Ecto neural progenitor cell (in vitro differentiated cells): ENCODE measurements at regions not wholly inside any gene's neighbourhood (a gene's known extent, or its start where the extent isn't known, plus 50 kb on each side); places are given as distances from the start of the nearest gene placed in this dataset.
"Not testable (repeated sequence)": the region's sequence is repeated elsewhere in the genome, so short reads cannot be mapped to it uniquely, and the experiment has no call there.

Experiments used
- DNase-seq: peaks from one replicate; pipeline ENCODE4 v3.0.0-alpha.2; 2018; ENCODE audit warnings: low spot score

DNA sequence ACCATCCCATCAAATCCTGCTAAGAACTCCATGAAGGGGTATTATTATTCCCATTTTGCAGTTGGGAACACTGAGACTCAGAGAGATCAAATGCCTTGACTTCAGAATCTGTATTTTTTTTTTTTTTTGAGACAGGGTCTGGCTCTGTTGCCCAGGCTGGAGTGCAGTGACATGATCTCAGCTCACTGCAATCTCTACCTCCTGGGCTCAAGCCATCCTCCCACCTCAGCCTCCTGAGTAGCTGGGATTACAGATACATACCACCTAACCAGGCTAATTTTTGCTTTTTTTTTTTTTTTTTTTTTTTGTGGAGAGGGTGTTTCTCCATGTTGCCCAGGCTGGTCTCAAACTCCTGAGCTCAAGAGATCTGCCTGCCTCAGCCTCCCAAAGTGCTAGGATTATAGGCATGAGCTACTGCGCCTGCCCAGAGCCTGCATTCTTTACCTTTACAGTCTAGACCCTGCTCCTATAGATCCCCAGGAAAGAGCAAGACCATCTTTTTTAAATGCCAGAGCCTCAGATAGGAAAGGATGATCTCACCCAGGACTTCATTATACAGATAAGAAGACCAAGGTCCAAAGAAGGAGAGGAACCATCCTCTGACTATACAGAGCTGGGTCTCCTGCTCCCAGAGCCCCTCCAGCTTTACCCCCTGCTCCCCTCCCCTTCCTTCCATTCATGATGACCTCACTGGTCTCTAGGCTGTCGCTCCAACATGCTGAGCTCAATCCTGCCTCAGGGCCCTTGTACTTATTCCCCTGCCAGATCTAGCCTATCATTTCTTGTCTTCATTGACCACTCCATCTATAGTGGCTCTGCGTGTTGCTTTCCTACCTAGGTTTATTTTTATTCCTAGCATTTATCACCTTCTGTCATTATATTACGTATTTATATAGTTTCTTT lies 138.6 kb downstream of the CEBPB start:
- no peak for DNase-seq

DNA sequence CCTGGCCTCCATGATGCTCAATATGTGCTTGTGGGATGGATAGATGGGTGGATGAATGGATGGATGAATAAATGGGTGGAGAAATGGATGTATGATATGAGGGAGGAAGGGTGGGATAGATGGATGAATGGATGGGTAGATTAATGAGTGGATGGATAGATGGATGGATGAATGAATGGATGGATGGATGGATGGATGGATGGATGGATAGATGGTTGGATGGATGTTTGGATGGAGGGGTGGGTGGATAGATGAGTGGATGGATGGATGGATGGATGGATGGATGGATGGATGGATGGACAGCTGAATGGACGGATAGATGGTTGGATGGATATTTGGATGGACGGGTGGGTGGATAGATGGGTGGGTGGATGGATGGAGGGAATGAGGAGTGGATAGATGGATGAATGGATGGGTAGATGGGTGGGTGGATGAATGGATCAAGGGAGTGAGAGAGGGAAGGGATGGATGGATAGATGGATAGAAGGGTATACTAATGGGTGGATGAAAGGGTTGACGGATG lies 139.4 kb downstream of the CEBPB start:
- no peak for DNase-seq

DNA sequence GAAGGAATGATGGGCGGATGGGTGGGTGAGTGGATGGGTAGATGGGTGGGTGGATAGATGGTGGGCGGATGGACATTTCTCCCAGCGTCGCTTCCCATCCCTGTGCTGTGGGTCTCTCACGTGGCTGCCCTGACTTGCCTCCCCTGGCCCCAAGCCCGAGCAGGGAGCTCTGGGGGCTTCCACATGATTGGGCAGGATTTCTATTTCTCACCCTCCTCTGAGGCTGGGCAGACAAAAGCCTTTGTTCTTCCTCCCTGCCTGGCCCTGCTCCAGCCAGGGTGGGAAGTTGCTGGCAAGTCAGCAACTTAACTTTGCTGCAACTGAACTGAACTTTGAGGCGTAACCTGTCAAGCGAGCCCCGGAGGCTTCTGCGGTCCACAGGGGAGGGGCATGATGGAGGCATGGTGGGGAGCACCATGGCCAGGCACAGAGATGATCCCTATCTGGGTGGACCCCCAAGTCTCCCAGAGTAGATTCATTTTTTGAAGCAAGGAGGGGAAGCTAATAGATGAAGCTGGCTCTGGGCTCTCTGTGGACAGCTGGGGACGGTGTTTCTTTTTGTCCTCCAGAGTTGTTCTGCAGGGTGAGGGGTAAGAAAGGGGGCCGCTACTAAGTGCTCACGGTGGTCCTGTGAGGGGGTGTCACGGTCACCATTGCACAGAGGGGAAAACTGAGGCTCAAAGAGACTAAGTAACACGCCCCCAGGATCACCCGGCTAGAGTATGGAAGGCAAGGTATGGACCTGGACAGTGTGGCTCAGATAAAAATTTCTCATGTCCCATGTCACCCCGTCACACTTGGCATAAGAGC lies 140.1 kb downstream of the CEBPB start:
- no peak for DNase-seq

DNA sequence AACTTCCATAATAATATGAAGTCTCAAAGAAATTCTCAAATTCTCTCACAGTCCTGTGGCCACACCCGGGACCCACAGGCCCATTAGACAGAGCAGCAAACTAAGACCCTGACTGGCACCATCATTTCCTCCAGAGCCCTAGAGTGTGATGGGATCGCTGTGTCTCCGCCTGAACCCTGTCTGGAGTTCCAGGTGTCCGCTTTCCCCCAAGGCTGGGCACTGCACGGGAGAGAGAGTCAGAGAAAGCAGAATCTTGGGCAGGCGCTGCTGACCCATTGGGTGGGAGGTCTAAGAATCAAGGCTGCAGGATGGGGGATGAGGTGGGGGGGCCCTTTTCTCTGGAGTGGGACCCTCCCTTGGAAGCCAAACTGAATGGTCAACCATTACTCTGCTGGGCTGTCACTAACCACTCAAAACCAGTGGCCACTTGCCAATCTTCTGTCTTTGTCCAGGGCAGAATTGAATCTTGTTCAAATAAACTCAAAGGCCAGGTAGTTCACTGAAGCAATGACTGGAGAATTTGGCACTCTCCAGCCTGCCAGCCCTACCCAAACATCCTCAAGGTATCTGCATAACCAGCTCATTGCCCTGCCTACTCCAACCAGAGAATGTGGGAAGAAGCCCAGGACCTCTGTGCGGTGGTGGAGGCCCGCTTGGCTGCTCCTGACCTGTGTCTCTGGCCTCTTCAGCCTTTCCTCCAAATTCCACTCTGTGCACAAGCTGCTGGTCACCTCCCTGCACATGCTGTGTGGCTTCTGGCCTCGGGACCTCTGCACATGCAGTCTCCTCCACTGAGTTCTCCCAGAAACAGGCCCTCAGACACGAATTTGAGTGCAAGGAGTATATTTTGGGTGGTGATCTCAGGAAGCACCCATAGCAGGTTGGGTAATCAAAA lies 141.1 kb downstream of the CEBPB start:
- no peak for DNase-seq

DNA sequence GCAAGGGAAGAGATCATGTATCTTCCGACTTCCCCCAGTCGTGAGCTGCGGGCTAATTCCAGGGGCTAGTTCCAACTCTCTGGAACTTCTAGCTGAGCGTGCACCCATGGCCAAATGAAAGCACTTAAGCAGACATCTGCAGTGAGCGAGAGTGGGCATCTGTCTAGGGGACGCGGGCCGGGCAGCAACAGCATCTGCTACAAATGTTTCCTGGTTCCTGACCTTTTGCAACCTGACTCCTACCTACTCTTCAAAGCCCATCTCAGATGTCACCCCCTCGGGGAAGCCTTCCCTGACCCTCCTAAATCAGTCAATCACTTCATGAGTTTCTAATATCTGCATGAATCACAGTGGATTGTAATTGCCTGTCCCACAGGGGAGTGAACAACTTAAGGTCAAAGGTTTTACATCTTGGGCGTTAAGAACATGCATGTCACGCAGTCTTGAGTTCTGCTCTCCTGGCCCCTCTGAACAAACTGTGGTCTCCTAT lies 141.9 kb downstream of the CEBPB start:
- DNase-seq: no peak

DNA sequence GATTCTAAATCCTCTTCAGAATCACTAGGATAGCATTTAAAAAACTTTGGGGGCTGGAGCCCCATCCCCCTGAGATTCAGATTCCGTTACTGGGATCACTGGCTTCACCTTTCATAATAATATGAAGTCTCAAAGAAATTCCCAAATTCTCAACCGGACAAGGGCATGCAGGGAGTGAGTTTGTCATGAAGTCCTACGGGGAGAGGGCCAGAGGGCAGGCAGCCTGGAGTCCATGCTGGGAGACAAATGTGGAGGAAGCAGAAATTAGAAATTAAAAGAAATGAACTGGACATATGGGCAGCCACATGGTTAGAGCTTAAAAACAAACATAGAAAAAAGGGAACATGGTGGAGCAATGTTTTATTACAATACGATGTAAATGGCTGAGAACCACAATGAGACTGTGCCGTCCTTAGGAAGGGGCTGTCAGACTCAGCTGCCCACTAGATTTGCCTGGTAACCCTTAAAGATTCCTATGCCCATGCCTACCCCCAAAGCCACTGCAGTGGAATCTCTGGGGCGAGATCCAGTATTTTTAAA lies 142.6 kb downstream of the CEBPB start:
- no peak for DNase-seq

DNA sequence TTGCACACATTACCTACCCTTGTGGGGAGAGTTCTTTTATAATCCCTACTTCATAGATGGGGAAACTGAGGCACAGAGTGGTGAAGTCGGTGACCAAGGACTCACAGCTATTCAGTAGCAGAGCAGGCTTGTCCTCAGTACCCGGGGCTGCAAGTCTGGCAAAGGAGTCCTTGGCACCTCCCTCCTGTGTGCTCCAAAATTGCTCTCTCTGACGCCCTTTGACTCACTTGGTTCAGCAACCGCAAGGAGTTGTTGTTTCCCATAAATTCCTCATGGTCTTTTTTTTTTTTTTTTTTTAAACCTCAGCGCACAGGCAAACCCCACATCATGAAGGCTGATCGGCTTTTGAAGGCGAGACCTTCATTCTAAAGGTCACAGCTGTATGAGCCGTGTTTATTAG lies 143.2 kb downstream of the CEBPB start:
- DNase-seq: no peak

DNA sequence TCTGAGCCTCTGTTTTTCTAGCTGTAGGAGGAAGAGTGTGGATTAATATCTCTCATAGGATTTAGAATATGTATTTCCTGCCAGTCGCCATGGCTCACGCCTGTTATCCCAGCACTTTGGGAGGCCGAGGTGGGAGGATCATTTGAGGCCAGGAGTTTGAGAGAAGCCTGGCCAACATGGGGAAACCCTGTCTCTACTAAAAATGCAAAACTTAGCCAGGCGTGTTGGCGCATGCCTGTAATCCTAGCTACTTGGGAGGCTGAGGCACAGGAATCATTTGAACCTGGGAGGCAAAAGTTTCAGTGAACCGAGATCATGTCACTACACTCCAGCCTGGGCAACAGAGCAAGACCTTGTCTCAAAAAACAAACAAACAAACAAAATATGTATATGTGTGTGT lies 143.9 kb downstream of the CEBPB start:
- not testable (repeated sequence) for DNase-seq

DNA sequence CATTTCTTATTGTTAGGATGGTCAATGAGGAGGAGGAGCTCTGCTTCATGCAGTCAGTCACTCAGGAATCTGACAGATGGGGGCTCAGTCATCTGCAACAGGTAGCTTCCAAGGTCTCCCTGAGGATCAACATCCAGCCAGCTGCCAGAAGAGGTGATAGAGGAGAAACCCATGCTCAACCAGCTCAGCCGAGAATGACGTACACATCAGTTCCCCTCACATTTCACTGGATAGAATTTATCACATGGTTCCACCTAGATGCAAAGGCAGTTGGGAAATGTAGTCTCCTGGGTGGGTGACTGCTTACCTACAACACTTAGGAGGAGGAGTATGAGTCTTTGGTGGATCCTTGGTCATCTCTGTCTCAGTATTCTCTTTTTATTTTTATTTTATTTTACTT lies 144.5 kb downstream of the CEBPB start:
- no peak for DNase-seq

DNA sequence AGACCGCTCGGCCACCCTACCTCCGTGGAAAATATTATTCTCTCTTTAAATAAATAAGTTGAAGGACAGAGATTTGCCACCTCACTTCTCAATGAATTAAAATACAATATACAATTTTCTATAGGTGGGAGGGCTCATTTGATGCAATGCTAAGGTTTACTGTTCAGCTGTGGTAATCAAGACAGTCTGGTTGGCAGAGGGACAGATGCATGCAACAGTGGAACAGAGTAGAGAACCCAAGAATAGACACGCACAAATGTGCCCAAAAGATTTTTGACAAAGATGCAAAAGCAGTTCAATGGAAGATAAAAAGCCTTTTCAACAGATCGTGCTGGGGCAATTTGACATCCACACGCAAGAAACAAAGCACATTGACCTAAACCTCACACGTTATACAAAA lies 145.2 kb downstream of the CEBPB start:
- DNase-seq: no peak

DNA sequence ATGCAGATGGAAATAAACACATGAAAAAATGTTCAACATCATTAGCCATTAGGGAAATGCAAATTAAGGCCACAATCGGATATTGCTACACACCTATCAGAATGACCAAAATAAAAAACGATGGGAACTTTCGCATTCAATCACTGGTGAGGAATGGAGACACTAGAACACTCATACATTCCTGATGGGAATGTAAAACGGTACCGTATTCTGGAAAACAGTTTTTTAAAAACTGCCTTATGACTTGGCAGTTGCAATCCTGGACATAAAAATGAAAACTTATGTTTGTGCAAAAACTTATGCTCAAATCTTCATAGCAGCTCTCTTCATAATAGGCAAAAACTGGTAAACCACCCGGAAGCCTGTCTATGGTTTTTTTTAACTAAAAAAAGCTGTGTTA lies 146.0 kb downstream of the CEBPB start:
- DNase-seq: no peak

DNA sequence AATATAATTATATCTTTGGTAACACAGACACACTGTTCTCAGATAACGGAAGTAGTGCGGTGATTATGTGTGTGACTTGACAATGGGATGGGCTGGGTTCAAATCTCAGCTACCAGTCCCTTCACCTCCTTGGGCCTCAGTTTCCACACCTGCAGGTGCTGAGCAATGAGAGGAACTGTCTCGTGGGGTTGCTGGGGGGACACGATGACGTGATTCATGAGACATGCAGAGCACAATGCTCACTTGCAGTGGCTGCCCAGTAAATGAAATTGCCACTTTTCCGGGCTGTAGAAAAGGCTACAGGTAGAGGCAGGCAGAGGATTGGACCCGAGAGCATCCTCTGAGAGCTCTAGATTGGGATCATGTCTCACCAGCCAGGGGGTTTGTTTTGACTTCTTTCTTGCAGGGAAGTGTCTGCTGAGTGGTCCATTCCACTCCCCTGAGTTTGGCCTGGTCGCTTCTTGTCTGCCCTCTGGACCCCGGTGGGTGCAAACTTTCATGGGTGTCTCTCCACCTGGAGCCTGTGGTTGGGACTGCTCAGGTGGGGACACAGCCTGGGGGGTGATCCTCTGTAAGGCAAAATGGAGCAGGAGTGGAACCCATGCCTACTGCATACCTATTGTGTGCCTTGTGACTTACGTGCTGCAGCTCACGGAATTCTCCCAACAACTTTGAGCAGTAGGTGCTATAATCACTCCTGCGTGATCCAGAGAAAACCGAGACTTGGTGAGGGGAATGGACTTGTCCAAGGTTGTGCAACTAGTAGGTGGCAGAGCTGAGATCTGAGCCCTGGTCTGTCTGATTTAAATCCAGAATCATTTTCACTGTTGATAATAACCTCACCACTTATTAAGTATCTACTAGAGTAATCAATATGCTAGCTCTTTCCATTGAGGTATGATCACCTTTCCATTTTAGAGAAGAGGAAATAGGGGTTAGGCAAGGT lies 147.2 kb downstream of the CEBPB start:
- DNase-seq: no peak

DNA sequence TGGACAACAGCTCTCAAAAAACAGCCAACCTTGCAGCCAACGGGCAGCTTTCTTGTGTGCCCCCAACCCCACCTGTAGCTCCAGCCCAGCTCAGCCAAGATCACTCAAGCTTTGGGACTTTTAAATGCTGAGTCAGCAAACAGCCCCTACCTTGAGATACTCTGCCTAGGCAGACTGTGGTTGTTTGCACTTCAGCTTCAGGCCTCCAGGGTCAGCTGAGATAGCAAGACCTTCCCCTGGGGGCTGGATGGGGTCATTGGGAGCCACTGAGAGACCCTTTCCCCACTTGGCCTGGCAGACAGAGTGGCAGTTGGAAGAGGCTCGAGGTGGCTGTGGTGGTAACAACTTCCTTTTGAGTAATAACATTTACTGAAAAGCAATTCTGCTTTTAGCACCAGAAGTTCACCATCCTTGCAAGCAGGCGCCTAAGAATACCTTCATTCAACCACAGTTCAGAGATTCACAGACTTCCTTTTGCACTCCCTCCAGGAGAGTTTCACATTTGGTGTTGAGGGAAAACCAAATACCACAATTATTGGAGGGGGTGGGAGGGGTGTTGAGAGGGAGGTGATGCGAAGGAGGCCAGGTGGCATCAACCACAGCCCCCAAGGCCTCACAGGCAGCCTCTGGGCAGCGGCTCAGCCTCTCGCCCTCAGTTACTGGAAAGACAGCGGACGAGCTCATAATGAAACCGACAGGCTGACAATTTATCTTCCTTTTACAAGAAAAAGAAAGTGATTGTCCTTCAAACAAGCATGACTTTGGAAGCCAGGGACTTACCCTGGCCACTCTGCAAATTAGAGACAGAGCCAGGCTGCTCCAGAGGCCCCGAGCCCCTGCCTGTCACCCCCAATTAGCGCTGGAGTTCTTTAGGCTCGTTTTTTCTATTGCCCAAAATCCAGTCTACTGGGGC lies 148.1 kb downstream of the CEBPB start:
- DNase-seq: no peak

DNA sequence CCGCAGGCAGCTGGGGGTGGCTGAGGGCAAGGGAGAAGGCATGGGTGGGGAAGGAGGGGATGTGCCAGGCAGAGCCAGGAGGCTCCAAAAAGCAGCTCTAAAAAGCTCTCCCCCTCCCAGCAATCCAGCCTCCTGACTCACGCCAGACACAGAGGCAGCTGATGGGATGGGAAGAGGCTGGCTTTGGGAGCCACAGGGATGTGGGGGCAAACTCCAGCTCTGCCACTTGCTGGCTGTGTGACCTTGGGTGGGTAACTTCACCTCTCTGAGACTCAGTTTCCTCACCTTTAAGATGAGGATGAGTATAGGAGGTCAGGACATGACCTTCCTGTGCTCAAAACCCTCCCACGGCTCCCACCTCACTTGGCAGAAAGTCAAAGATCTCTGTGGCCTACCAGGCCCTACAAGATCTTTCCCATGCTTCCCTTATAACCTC lies 148.9 kb downstream of the CEBPB start:
- no peak for DNase-seq

DNA sequence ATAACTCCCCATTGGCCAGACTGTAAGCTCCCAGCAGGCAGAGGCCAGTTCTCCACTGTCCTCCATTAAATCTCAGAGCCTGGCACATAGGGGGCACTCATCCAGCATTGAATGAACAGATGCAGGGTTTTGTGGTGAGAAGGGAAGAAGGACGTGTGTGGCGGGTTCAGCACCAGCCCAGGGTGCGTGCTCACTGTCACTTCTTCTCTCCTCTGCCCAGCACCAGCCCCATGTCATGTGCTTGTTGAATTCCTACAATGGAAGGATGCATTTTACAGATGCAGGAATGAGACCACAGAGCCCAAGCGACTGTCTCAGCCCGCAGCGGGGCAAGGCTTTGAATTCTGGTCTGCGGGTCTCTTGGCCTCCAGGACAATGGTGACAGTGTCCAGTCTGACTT lies 149.9 kb downstream of the CEBPB start:
- DNase-seq: no peak

DNA sequence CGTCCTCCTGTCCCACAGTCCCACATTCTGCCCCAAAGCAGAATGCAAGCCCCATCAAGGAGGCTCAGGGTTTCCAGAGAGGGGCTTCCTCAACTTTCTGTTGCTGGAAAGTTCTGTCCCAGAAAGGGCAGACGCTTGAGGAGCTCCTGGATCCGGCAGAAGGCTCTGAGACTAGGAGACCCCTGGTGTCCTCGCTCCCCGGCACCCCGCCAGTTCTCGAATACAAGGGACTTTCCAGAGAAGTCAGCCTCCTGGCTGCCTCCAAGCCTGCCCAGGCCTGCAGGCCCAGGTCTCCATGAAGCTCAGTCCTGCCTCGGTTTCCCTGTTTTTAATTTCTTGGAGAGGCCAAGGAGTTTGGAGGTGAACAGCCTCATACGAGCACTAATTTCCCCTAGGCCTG lies 150.4 kb downstream of the CEBPB start:
- DNase-seq: no peak

DNA sequence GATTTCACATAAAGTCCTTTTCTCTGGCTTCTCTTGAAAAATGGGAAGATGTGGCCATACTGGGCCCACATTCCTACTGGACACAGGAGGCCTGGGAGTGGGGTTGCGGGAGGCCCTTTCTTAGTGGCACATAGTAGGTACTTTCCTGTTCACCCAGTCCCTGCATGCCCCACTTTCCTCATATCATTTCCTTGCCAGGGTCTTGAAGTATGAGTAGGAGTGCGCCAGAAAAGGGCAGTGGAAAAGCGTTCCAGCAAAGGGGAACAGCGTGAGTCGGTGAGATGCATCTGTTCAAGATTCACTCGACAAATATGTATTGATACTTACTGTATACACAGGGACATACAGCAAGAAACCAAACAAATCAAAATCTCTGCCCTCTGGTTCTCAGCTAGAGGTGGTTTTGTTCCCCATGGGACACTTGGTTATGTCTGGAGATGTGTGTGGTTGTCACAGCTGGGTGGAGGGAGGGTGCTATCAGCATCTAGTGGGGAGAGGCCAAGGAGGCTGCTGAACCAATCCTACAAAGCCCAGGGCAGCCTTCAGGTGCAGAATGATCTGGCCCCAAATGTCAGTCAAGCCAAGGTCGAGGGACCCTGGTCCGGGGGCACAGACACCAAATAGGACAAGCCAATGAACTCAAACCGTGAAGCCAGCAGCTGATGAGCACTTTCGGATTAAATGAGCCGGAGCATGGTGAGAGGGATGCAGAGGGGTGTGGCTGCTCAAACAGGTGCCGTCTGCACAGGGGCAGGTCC lies 151.4 kb downstream of the CEBPB start:
- DNase-seq: no peak

DNA sequence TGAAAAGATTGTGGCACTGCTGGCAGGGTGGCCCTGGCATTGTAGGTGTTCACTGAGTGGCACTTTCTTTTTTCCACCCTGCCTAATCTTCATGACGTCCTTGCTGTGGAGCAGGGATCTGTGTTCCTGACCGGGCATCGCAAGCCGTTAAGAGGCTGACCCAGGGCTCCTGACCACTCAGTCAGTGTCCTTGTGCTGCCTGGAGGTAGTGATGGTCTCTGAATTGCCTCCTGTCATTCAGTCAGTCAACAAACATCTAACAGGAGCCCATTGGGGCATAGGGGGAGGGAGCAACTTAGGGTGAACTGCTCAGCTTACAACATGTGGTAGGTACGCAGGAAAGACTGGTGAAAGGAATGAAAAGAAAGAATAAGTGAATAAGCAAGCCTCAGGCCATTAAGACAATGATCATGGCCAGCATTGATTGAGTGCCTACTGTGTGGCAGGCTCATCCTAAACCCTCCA lies 152.0 kb downstream of the CEBPB start:
- no peak for DNase-seq
